ENCODE measurements at regions not wholly inside any gene's neighbourhood (a gene's known extent, or its start where the extent isn't known, plus 50 kb on each side); places are given as distances from the start of the nearest gene placed in this dataset.

DNA sequence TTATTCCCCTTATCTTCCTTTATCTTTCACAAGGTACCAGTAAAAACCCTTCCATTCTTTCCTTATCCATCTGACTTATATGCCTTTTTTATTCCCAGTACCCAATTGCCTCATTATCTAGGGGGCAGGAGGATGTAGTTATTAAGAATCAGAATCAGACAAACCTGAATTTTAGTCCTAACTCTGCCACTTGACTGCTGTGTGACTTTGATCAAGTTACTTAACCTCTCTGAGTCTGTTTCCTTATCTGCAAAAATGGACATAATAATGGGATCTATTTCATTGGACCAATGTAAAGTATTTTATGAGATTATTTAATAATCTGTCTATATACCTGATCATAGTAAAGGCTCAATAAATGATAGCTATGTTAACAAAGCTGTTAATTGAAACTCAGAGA lies 59.6 kb upstream of the SIX3 start:
- Histone ChIP-seq H3K4me2 (ENCODE audit: control insufficient read depth, insufficient read depth) (no peak overlapping the region), H3K36me3 (ENCODE audit: control insufficient read depth in 2 of 2, insufficient read depth in 2 of 2, low read length in 1 of 2) (no peaks in the 10 kb centered on the region), H3K79me2 (ENCODE audit: control insufficient read depth, insufficient read depth, low read length) (no peaks in the 10 kb centered on the region), H3K27ac (ENCODE audit: control insufficient read depth, insufficient read depth) (no peak overlapping the region), H2AFZ (ENCODE audit: control insufficient read depth, low read depth, low read length) (no peak overlapping the region), H3K9ac (ENCODE audit: control insufficient read depth, insufficient read depth, low read length) (no peak overlapping the region), H3K4me1 (ENCODE audit: control insufficient read depth, insufficient read depth, low read length) (no peaks in the 10 kb centered on the region), H4K20me1 (ENCODE audit: control insufficient read depth, insufficient read depth) (no peaks in the 10 kb centered on the region), H3K4me3 (no peak overlapping the region), H3K9me3 (replicated peaks; ENCODE audit: control insufficient read depth, insufficient read depth, low read length) (no peaks in the 10 kb centered on the region), H3K27me3 (replicated peaks in 1 of 2; ENCODE audit: control insufficient read depth in 2 of 2, insufficient read depth in 2 of 2, low read length in 1 of 2) (no peaks in the 10 kb centered on the region; a peak in 1 of 4 replicates)
- ChIA-PET RAD21 (ENCODE audit: unreplicated experiment) (no interaction called here), POLR2A (no interaction called here), CTCF (interaction anchor here (0.6 kb wide), 1 partner anchor 423 kb away, joined by 4 read pairs; no protein-coding TSS in a partner anchor), SMC1A (ENCODE audit: uncharacterized antibody, unreplicated experiment) (interaction anchor here (0.8 to 1.3 kb wide), 3 partner anchors 66 to 402 kb away, joined by 3 read pairs; no protein-coding TSS in a partner anchor)
- TF ChIP-seq SMARCA5 (IDR thresholded peaks at IDR 0.05) (0 out of 2 replicates have a peak, but pooled peaks have one; percentile 20), SIN3A (IDR thresholded peaks at IDR 0.05; ENCODE audit: low read depth, low read length) (no peak)
- in situ Hi-C loops (cut with MboI) (no loop called here), intact Hi-C loops (cut with micrococcal nuclease; ENCODE audit: unreplicated experiment) (no loop called here)
- DNase-seq (ENCODE audit: low read depth, low spot score) (no peak), ATAC-seq (no peak), FAIRE-seq (no peak)
- no TSS peak for BruUV-seq (replicated peaks)

DNA sequence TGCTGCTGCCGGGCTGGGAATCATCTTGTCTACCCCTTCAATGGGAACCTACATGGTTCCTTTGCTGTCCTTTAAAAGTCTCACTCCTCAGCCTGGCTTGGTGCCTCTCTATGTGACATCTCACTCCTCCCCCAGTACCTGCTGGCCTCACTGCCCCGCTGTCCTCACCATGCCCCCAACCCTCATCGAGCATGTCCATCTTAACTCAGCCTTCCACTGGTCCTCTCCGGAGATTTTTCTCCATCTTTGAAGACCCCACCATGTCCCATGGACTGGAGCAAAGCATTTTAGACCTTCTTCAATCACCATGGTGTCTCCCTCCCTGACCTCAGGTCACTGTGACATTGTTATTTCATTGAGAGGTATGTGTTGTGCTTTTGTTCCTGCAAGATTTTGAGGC lies 58.1 kb upstream of the SIX3 start:
- BruUV-seq (replicated peaks) = no TSS peak
- no peaks in the 10 kb centered on the region for H3K4me1 ChIP-seq (ENCODE audit: control insufficient read depth, insufficient read depth, low read length)
- TF ChIP-seq BHLHE40 (IDR thresholded peaks at IDR 0.05; ENCODE audit: borderline replicate concordance in 1 of 2, low read depth in 2 of 2, low read length in 1 of 2) (no peak), STAT3 (IDR thresholded peaks at IDR 0.05; ENCODE audit: low read depth, low read length) (no peak), PAX8 (IDR thresholded peaks at IDR 0.05) (no peak), MXI1 (IDR thresholded peaks at IDR 0.05; ENCODE audit: low read depth, low read length) (no peak), SUPT20H (IDR thresholded peaks at IDR 0.05; ENCODE audit: borderline replicate concordance, control insufficient read depth, low read depth, low read length) (no peak), RFX5 (IDR thresholded peaks at IDR 0.05; ENCODE audit: low read depth, low read length) (no peak), SMC3 (IDR thresholded peaks at IDR 0.05; ENCODE audit: borderline replicate concordance, low read length) (no peak), EP300 (IDR thresholded peaks at IDR 0.05; ENCODE audit: borderline replicate concordance in 1 of 2, control insufficient read depth in 1 of 2, low read depth in 2 of 2, low read length in 2 of 2) (no peak), RBBP5 (conservative IDR thresholded peaks at IDR 0.05) (no peak), SMAD1 (IDR thresholded peaks at IDR 0.05; ENCODE audit: low read depth, partially characterized antibody) (no peak), CHD2 (IDR thresholded peaks at IDR 0.05; ENCODE audit: borderline replicate concordance, low read depth, low read length) (no peak), ATF7 (IDR thresholded peaks at IDR 0.05; ENCODE audit: low read depth) (no peak)
- TF ChIP-seq, protein P1, sequence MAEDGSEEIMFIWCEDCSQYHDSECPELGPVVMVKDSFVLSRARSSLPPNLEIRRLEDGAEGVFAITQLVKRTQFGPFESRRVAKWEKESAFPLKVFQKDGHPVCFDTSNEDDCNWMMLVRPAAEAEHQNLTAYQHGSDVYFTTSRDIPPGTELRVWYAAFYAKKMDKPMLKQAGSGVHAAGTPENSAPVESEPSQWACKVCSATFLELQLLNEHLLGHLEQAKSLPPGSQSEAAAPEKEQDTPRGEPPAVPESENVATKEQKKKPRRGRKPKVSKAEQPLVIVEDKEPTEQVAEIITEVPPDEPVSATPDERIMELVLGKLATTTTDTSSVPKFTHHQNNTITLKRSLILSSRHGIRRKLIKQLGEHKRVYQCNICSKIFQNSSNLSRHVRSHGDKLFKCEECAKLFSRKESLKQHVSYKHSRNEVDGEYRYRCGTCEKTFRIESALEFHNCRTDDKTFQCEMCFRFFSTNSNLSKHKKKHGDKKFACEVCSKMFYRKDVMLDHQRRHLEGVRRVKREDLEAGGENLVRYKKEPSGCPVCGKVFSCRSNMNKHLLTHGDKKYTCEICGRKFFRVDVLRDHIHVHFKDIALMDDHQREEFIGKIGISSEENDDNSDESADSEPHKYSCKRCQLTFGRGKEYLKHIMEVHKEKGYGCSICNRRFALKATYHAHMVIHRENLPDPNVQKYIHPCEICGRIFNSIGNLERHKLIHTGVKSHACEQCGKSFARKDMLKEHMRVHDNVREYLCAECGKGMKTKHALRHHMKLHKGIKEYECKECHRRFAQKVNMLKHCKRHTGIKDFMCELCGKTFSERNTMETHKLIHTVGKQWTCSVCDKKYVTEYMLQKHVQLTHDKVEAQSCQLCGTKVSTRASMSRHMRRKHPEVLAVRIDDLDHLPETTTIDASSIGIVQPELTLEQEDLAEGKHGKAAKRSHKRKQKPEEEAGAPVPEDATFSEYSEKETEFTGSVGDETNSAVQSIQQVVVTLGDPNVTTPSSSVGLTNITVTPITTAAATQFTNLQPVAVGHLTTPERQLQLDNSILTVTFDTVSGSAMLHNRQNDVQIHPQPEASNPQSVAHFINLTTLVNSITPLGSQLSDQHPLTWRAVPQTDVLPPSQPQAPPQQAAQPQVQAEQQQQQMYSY (CRISPR knock-in tag; IDR thresholded peaks at IDR 0.05) = no peak
- DNase-seq (ENCODE audit: low read depth, low spot score) = no peak
- H2AFZ ChIP-seq (ENCODE audit: control insufficient read depth, low read depth, low read length) = no peak overlapping the region
- intact Hi-C loops (cut with micrococcal nuclease; ENCODE audit: unreplicated experiment) (no loop called here), in situ Hi-C loops (cut with MboI) (no loop called here)
- no peak for ATAC-seq
- no peaks in the 10 kb centered on the region for H3K36me3 ChIP-seq (ENCODE audit: control insufficient read depth in 2 of 2, insufficient read depth in 2 of 2, low read length in 1 of 2)
- ChIA-PET POLR2A (no interaction called here), CTCF (no interaction called here), RAD21 (ENCODE audit: unreplicated experiment) (no interaction called here), SMC1A (ENCODE audit: uncharacterized antibody, unreplicated experiment) (interaction anchor here (0.6 kb wide), 1 partner anchor 274 kb away, joined by 3 read pairs; no protein-coding TSS in a partner anchor)
- WGBS (ENCODE audit: insufficient coverage, insufficient replicate concordance, low lambda C conversion rate, missing lambda C conversion rate) = 20% methylated on average over 4 of the region's 4 CpGs
- H3K4me2 ChIP-seq (ENCODE audit: control insufficient read depth, insufficient read depth) = no peak overlapping the region
- no peak overlapping the region for H3K4me3 ChIP-seq
- H3K9me3 ChIP-seq (replicated peaks; ENCODE audit: control insufficient read depth, insufficient read depth, low read length) = no peaks in the 10 kb centered on the region; the same call in 2 of the 3 replicates
- no peaks in the 10 kb centered on the region for H3K79me2 ChIP-seq (ENCODE audit: control insufficient read depth, insufficient read depth, low read length)
- H3K9ac ChIP-seq (ENCODE audit: control insufficient read depth, insufficient read depth, low read length) = no peak overlapping the region
- no peak for FAIRE-seq
- no peak overlapping the region for H3K27ac ChIP-seq (ENCODE audit: control insufficient read depth, insufficient read depth)
- no peaks in the 10 kb centered on the region for H4K20me1 ChIP-seq (ENCODE audit: control insufficient read depth, insufficient read depth)
- no peaks in the 10 kb centered on the region; a peak in 1 of 4 replicates for H3K27me3 ChIP-seq (replicated peaks in 1 of 2; ENCODE audit: control insufficient read depth in 2 of 2, insufficient read depth in 2 of 2, low read length in 1 of 2)

Measured in GM12878 (cell line).